ENCODE measurements at regions not wholly inside any gene's neighbourhood (a gene's known extent, or its start where the extent isn't known, plus 50 kb on each side); places are given as distances from the start of the nearest gene placed in this dataset.

DNA sequence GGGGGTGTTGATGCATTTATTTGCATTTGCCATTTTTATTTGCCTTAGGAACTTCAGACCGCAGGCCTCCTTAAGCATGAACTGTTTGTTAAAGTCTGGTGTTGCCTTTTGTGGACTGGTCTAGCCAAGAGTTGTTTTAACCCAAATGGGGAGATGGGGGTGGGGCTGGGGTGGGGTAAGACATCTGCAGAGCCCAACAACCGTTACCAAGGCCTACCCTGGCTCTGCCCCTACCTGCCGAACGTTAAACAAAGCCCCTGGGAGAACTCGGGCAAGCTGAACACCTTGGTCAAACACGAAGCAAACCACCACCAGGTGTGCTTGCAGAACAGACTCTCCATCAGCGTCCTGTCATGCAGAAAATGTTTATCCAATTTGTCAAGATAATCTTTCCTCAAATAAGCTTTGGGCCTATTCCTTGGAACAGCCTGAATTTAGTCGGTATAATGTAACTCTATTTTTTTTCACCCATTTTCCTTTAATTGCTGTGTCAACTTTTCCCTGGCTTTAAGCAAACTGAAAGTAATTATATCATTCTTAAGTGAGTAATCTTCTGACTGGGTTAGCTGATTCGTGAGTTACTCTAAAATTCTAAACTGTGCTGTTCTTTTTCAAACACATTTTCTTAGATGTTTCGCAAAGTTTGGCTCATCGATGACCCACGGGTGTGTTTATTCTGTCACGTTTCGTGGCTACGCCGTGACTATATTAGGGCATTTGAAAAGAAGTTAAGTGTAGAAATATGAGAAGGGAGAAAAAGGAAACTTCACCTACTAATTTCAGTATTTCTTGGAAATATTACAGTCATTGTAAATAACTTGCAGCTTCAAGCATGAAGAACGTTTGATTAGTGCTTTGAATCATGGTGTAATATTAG lies 127.6 kb downstream of the SOX2 start:
- TF ChIP-seq, protein P1, sequence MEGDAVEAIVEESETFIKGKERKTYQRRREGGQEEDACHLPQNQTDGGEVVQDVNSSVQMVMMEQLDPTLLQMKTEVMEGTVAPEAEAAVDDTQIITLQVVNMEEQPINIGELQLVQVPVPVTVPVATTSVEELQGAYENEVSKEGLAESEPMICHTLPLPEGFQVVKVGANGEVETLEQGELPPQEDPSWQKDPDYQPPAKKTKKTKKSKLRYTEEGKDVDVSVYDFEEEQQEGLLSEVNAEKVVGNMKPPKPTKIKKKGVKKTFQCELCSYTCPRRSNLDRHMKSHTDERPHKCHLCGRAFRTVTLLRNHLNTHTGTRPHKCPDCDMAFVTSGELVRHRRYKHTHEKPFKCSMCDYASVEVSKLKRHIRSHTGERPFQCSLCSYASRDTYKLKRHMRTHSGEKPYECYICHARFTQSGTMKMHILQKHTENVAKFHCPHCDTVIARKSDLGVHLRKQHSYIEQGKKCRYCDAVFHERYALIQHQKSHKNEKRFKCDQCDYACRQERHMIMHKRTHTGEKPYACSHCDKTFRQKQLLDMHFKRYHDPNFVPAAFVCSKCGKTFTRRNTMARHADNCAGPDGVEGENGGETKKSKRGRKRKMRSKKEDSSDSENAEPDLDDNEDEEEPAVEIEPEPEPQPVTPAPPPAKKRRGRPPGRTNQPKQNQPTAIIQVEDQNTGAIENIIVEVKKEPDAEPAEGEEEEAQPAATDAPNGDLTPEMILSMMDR (IDR thresholded peaks at IDR 0.05): no peak
- no peak for TF ChIP-seq POLR2A (IDR thresholded peaks at IDR 0.05; ENCODE audit: low read depth)
- TF ChIP-seq POLR2AphosphoS5 (IDR thresholded peaks at IDR 0.05): no peak

Data from esophagus muscularis mucosa (tissue), 3 donors.